Heart left ventricle (tissue), 13 donors: ENCODE measurements at regions not wholly inside any gene's neighbourhood (a gene's known extent, or its start where the extent isn't known, plus 50 kb on each side); places are given as distances from the start of the nearest gene placed in this dataset.

Source experiments
- POLR2A ChIP-seq, 2 donors: fragments of 450-650 bp; IDR thresholded peaks; one replicate each; pipeline ENCODE4 v1.6.1; 2017; ENCODE audit warnings: antibody characterized with exemption in 2 of 2, mild to moderate bottlenecking in 2 of 2, moderate library complexity in 2 of 2
- TF ChIP-seq, protein P1 (sequence below), 12 donors: fragments of 200-600 bp; sonication (generic) in 4 of 12; IDR thresholded peaks; one replicate each; pipeline versions ENCODE4 v1.5.0 to v1.8.0; 2018 to 2022; ENCODE audit warnings: antibody characterized with exemption in 12 of 12, mild to moderate bottlenecking in 5 of 12
- donor health status: ischemic (EF 13 %, LVEDD 7.1; RV severe dilation, severe dysfunction).
- donor health status: DM: no; HTN: yes; CAD: no.
- donor health status: DM: no; HTN: no; CAD: no.
- donor health status: ischemic (EF 25% LVEDD 6.9; RV normal size, moderate dysfunction).
- donor health status: ischemic (EF 25% LVEDD 5.7; RV mildly dilated, moderate dysfunction).
- donor health status: ischemic (EF 35%, LVEDD 5.7; RV mildly dilated, moderate dysfunction).
- donor health status: nonischemic (EF 11% LVEDD 7.7; RV severe dilation, severe dysfunction).
- donor health status: DM: yes; HTN: yes; CAD: no.
- donor health status: PGD.
- donor health status: ischemic (EF 29% LVEDD 5.4; RV normal size, mild dysfunction).
- donor health status: nonischemic (EF 23%, LVEDD 6.1; RV moderate dilation, normal function).

GRCh38 chr11:130547761-130548490 is 99.5 kb downstream of the ADAMTS15 start:
- TF ChIP-seq POLR2A (IDR thresholded peaks at IDR 0.05): no peak
- TF ChIP-seq, protein P1, sequence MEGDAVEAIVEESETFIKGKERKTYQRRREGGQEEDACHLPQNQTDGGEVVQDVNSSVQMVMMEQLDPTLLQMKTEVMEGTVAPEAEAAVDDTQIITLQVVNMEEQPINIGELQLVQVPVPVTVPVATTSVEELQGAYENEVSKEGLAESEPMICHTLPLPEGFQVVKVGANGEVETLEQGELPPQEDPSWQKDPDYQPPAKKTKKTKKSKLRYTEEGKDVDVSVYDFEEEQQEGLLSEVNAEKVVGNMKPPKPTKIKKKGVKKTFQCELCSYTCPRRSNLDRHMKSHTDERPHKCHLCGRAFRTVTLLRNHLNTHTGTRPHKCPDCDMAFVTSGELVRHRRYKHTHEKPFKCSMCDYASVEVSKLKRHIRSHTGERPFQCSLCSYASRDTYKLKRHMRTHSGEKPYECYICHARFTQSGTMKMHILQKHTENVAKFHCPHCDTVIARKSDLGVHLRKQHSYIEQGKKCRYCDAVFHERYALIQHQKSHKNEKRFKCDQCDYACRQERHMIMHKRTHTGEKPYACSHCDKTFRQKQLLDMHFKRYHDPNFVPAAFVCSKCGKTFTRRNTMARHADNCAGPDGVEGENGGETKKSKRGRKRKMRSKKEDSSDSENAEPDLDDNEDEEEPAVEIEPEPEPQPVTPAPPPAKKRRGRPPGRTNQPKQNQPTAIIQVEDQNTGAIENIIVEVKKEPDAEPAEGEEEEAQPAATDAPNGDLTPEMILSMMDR (IDR thresholded peaks at IDR 0.05): no peak
